CD4-positive, alpha-beta T cell treated with Interleukin-6 for 4 hours (primary cell): ENCODE measurements at regions not wholly inside any gene's neighbourhood (a gene's known extent, or its start where the extent isn't known, plus 50 kb on each side); places are given as distances from the start of the nearest gene placed in this dataset.

Source experiments
- DNase-seq: peaks from one replicate; pipeline ENCODE4 v3.0.0-alpha.2; 2020; ENCODE audit warnings: mixed read lengths

DNA sequence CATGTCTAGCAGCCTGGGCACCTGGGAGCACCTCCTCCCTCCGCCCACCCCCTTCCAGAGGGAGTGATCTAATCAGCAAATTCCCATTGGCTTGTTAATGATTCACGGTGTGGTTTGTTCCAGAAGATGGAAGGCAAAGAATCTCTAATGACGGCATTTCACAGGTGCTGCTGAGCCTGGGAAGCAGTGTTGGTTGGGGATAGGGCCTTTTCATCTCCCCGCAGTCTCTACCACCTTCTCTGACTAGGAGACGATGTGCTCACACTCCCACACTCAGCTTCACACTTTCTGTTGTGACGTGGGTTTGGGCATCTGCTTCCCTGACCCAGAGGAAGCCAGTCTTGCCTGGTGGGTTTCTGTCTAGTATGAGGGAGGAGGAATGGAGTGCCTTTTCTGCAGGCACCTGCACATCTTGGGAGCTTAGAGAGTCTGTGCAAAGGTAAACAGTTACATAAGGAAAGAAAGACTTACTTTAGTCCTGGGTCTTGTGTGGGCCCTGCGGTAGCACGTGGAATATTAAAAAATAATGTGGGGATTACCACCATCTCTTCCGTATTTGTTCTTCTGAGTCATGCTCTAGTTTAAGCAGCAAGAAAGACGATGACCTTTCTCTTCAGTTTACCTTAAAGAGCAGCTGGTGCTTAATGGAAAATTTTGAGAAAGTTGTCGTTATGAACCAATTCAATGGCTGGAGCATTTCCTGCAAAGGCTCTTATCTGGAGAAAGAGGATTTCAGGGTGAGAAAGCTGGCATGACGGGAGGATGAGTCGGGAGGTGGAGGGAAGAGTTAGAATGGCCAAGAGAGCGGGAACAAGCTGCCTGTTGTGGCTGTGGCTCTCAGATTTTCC lies 70.6 kb upstream of the ARHGAP5 start:
- no peak for DNase-seq

DNA sequence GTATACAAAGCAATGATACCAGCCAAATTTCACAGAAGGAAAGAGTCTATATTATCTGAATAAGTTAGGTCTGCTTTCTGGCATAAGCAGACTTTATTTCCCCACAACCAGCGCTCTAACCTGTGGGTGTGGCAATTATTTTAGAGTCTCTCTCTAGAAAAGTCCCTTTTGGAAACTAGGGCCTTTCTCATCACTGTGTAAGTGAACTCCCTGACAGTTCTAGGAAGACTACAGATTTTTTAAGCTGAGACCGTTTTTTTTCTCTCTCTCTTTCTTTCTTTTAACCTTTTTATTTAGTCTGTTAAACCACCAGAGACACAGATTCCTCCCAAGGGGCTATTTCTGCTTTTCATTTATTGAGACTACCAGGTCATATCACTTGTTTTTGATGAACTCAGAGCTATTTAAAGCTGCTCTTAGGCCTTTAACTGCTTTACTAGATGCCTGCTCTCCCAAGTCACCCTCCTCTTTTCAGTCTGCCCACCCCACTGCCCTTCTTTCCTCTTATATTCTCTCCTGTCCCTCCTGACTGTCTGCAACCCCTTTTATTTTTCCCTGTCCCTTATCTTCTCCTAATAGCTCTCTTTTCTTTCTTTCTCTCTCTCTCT lies 69.2 kb upstream of the ARHGAP5 start:
- no peak for DNase-seq

DNA sequence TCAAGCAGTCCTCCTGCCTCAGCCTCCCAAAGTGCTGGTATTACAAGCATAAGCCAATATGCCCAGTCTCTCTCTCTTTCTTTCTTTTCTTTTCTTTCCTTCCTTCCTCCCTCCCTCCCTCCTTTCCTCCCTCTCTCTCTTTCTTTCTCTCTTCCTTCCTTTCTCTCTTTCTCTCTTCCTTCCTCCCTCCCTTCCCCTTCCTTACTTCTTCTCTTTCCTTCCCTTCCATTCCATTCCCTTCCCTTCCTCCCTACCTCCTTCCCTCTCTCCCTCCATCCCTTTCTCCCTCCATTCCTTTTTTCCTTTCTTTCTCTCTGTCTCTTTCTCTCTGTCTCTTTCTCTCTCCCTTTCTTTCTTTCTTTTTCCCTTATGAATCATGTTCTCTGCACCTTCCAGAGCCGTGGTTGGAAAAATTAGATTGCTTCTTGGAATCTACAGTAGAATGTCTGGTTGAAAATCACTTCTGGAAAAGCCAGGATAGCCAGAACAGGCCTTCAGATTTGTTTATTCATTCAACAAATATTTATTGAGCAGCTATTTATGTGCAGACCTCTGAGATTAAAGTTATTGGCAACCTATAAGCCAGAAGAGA lies 68.4 kb upstream of the ARHGAP5 start:
- no peak for DNase-seq

DNA sequence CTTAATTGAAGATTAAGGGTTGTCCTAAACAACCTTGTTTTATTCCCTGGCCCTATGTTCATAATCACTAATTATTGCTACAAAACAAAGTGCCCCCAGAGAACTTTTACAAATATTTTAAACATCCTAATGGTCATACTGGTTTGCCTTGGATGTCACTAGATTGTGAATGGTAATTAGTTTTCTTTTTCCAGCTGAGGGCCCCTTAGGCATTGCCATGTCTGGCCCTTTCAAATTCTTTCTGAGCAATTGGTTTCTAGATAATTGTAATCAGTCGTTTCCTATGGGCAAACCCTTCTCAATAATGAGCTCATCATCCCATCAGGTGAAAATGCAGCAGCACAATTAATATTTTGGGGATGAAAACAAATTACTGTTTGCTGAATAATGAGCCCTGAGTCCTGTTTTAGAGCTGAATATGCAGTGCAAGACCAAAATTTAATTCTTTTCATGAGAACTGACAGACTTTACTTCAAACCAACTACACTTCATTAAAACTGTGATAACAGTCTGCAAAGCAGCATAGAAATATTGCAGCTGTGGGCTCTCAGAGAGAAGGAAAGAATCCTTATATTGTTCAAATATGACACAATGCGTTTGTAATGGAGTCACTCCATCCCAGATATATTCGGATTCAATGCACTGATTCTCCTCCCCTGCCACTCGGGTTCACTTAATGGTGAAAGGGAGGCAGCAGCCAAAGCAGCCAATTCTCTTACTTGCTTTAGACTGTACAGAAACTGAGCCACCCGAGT lies 67.7 kb upstream of the ARHGAP5 start:
- DNase-seq: no peak

- no peak for DNase-seq
Measured at GRCh38 chr14:32009976-32010581, 67.0 kb upstream of the ARHGAP5 start.

- DNase-seq: no peak
Measured at GRCh38 chr14:32010604-32011125, 66.4 kb upstream of the ARHGAP5 start.

GRCh38 chr14:32011225-32011624 lies 65.9 kb upstream of the ARHGAP5 start:
- DNase-seq: no peak

GRCh38 chr14:32012062-32012461 lies 65.0 kb upstream of the ARHGAP5 start:
- DNase-seq: no peak

GRCh38 chr14:32012571-32012970 lies 64.5 kb upstream of the ARHGAP5 start:
- no peak for DNase-seq

GRCh38 chr14:32013083-32013482 lies 64.0 kb upstream of the ARHGAP5 start:
- DNase-seq: no peak

- no peak for DNase-seq
Measured at GRCh38 chr14:32014057-32014456, 63.0 kb upstream of the ARHGAP5 start.

DNA sequence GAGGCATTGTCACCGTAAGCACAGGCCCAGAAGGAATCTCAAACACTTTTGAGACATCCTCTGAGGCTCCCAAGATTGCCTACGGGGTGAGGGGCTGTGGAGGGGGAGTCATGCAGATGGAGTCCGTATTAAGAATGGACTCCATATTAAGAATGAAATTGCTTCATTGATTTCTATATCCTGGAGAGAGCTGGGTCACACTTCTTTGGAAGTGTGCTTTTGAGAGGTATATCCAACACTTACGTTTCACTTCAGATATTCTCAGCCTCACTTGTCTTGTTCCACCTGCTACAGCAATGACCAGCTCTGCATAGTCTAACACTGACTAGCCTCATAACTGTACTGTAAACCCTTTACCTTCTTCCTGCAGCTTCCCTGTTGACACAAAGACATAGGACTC lies 62.6 kb upstream of the ARHGAP5 start:
- DNase-seq: no peak

DNA sequence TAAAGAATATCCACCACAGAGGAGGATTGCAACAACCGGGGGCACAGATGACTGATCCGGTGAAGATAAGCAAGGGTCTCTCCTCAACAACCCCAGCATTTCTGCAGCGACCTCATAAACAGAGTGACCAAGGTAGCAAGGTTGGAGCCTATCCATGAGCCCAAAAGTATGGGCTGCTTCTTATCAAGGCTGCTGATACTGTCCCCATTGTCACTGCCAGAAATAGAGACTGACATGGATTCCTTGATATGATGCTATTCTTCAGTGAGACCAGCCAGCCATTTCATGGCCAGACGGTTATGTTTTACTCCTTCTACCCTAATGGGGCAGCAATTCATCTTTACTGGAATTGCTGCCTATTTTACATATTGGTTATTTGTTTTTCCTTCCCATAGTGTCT lies 61.9 kb upstream of the ARHGAP5 start:
- DNase-seq: no peak

- no peak for DNase-seq
Measured at GRCh38 chr14:32017587-32017986, 59.5 kb upstream of the ARHGAP5 start.

GRCh38 chr14:32018391-32019092 lies 58.6 kb upstream of the ARHGAP5 start:
- DNase-seq: no peak

DNA sequence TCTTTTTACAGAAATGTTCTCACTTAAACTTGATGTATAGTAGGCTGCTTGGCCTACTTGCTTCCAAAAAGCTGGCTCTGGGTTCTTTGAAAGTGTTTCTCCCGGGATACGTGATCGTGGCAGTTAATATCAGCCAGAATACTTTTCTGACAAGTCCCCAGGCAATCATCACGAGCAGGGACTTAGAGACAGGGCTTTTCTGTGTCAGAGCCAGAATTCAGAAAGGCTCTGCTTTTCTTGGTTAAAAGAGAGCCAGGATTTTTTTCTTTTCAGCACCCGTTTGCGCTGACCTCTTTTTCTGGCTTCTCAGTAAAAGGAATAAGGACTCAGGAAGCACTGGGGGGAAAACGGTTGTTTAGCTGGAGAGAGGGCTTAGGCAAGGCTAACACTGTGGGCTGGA lies 57.8 kb upstream of the ARHGAP5 start:
- DNase-seq: no peak

DNA sequence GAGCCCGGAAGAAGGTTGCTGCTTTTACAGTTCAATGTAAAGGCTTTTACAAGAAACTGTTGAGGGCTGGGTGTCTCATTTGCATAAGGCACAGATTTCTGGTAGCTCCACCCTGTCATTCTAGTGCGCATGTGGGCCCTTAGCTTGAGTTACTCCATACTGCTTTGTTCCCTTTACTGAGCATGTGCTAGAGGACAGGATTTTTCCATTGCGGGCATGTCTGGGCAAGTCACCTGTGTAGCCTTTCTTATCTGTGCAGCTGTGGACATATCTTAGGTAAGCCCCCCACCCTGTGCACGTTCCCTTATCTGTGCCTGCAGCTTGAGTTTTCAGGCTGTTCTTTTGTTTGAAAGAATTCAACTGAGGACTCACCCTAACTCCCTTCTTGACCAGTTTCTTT lies 56.2 kb upstream of the ARHGAP5 start:
- no peak for DNase-seq

DNA sequence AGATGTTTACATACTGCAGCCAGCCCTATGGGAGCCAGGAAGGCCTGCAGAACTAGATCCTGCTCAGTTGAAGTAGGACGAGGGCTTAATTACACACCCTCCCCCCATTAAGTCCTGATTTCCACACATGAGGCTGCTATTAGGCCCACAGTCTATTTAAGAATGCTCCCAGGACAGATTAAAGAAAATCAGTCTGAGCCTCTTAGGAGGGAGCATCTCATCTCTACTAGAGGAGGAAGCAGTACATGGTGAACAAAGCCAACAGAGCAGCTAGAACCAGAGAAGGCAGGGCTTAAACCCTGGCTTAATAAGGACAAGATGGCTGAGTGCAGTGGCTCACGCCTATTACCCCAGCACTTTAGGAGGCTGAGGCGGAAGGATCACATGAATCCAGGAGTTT lies 55.8 kb upstream of the ARHGAP5 start:
- no peak for DNase-seq

DNA sequence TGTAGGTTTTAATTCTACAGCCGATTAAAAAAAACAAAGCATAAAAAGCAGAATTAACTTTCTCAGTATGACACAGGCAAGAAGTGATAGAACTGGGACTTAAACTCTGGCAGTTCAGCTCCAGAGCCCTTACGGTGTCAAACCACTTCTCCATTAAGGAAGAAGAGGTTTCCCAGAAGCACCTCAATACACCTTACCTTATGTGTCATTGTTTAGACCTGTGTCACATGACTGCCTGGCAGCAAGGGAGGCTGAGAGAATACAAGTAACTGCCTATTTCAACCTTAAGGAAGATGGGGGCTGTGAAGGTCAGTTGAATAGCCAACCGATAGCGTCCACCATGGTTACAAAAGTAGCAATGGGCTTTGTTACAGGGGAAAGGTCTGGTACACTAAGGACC lies 54.6 kb upstream of the ARHGAP5 start:
- DNase-seq: no peak

- DNase-seq: no peak
Measured at GRCh38 chr14:32022938-32023466, 54.1 kb upstream of the ARHGAP5 start.

GRCh38 chr14:32023540-32023939 lies 53.6 kb upstream of the ARHGAP5 start:
- DNase-seq: no peak
